ENCODE measurements at regions not wholly inside any gene's neighbourhood (a gene's known extent, or its start where the extent isn't known, plus 50 kb on each side); places are given as distances from the start of the nearest gene placed in this dataset.

DNA sequence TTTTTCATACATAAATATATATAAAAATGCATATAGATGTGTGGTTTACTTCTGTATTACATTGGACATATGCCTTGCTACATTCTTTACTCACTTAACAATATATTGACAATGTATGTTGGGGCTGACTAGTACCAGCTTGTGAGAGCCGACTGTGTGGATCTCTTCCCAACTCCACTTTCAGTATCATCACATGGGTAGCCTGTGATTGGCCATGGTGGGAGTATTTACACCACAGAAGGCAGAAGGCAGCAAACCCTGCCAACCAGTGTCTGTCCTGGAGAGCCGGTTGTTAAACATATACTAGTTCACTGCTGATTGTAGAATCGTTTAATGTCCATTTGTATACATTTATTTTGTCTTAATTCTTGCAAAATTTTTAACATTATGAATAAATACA lies 638.7 kb downstream of the DHX35 start:
- no peak overlapping the region for H2BK12ac ChIP-seq (ENCODE audit: low read length)
- no peak overlapping the region for H3K23ac ChIP-seq (ENCODE audit: low read depth, low read length, poor library complexity)
- H2BK15ac ChIP-seq (ENCODE audit: low read length), result no peak overlapping the region
- no peaks in the 10 kb centered on the region for H3K36me3 ChIP-seq (replicated peaks in 1 of 2; ENCODE audit: control insufficient read depth in 2 of 2, insufficient read depth in 2 of 2, low read length in 2 of 2)
- no CpG with 5 or more reads among the region's 3 CpGs for WGBS, 2 donors (ENCODE audit: extremely low coverage in 2 of 2, insufficient read length in 2 of 2, insufficient replicate concordance in 1 of 2)
- no peaks in the 10 kb centered on the region for H3K79me1 ChIP-seq (ENCODE audit: low read depth, low read length)
- H2BK5ac ChIP-seq (ENCODE audit: low read length), result no peak overlapping the region
- no peak overlapping the region for H3K27ac ChIP-seq (replicated peaks; ENCODE audit: low read length)
- no peak for DNase-seq (ENCODE audit: low spot score)
- H2AFZ ChIP-seq (ENCODE audit: low read length), result no peak overlapping the region
- no peaks in the 10 kb centered on the region for H3K9me3 ChIP-seq (replicated peaks in 1 of 2; ENCODE audit: control insufficient read depth in 2 of 2, insufficient read depth in 1 of 2, low read depth in 1 of 2, low read length in 2 of 2)
- no peak overlapping the region for H2AK5ac ChIP-seq (ENCODE audit: low read depth, low read length)
- H3K4ac ChIP-seq (ENCODE audit: low read length), result no peak overlapping the region
- no peak overlapping the region for H3K4me2 ChIP-seq (ENCODE audit: insufficient read depth, low read length, poor library complexity, severe bottlenecking)
- H3K18ac ChIP-seq (ENCODE audit: low read length), result no peak overlapping the region
- H2BK120ac ChIP-seq (ENCODE audit: low read depth, low read length), result no peak overlapping the region
- H3K4me3 ChIP-seq (ENCODE audit: low read length in 2 of 2), result no peak overlapping the region
- no peak overlapping the region for H4K91ac ChIP-seq (ENCODE audit: low read depth, low read length, poor library complexity)
- no peak overlapping the region for H3K14ac ChIP-seq (ENCODE audit: low read length)
- H3K4me1 ChIP-seq (ENCODE audit: control insufficient read depth in 2 of 2, insufficient read depth in 1 of 2, low read depth in 1 of 2, low read length in 2 of 2), result peaks cover 0 to 2% of the 10 kb centered on the region in 2 donors
- no peak overlapping the region for H3K9ac ChIP-seq (ENCODE audit: low read depth, low read length, poor library complexity)
- no peaks in the 10 kb centered on the region for H3K27me3 ChIP-seq (ENCODE audit: control insufficient read depth in 3 of 3, insufficient read depth in 3 of 3, low read depth in 1 of 3, low read length in 3 of 3)
- H4K8ac ChIP-seq (ENCODE audit: low read depth, low read length), result no peak overlapping the region

DNA sequence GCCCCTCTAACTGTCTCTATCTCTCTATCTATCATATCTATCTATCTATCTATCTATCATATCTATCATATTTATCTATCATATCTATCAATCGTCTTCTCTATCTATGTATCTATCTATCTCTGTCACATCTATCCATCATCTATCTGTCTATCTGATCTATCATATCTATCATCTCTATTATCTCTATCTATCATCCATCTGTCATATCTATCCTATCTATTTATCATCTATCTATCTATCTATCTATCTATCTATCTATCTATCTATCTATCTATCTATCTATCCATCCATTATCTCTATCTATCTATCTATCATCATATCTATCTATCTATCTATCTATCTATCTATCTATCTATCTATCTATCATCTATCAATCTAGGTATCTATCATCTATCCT lies 638.0 kb downstream of the DHX35 start:
- Histone ChIP-seq H3K9me3 (replicated peaks in 1 of 2; ENCODE audit: control insufficient read depth in 2 of 2, insufficient read depth in 1 of 2, low read depth in 1 of 2, low read length in 2 of 2) (no peaks in the 10 kb centered on the region), H2BK120ac (ENCODE audit: low read depth, low read length) (no peak overlapping the region), H3K4me1 (ENCODE audit: control insufficient read depth in 2 of 2, insufficient read depth in 1 of 2, low read depth in 1 of 2, low read length in 2 of 2) (peaks cover 0 to 2% of the 10 kb centered on the region in 2 donors), H2BK15ac (ENCODE audit: low read length) (no peak overlapping the region), H3K14ac (ENCODE audit: low read length) (no peak overlapping the region), H3K27ac (replicated peaks; ENCODE audit: low read length) (no peak overlapping the region), H3K9ac (ENCODE audit: low read depth, low read length, poor library complexity) (no peak overlapping the region), H2BK5ac (ENCODE audit: low read length) (no peak overlapping the region), H3K79me1 (ENCODE audit: low read depth, low read length) (no peaks in the 10 kb centered on the region), H4K91ac (ENCODE audit: low read depth, low read length, poor library complexity) (no peak overlapping the region), H3K27me3 (ENCODE audit: control insufficient read depth in 3 of 3, insufficient read depth in 3 of 3, low read depth in 1 of 3, low read length in 3 of 3) (no peaks in the 10 kb centered on the region), H2AFZ (ENCODE audit: low read length) (no peak overlapping the region), H3K4ac (ENCODE audit: low read length) (no peak overlapping the region), H3K4me3 (ENCODE audit: low read length in 2 of 2) (no peak overlapping the region), H3K23ac (ENCODE audit: low read depth, low read length, poor library complexity) (no peak overlapping the region), H2AK5ac (ENCODE audit: low read depth, low read length) (no peak overlapping the region), H4K8ac (ENCODE audit: low read depth, low read length) (no peak overlapping the region), H3K4me2 (ENCODE audit: insufficient read depth, low read length, poor library complexity, severe bottlenecking) (no peak overlapping the region), H3K18ac (ENCODE audit: low read length) (no peak overlapping the region), H3K36me3 (replicated peaks in 1 of 2; ENCODE audit: control insufficient read depth in 2 of 2, insufficient read depth in 2 of 2, low read length in 2 of 2) (no peaks in the 10 kb centered on the region), H2BK12ac (ENCODE audit: low read length) (no peak overlapping the region)
- 100% methylated on average over 1 of the region's 1 CpG for WGBS, 2 donors (ENCODE audit: extremely low coverage in 2 of 2, insufficient read length in 2 of 2, insufficient replicate concordance in 1 of 2)
- no peak for DNase-seq (ENCODE audit: low spot score)

DNA sequence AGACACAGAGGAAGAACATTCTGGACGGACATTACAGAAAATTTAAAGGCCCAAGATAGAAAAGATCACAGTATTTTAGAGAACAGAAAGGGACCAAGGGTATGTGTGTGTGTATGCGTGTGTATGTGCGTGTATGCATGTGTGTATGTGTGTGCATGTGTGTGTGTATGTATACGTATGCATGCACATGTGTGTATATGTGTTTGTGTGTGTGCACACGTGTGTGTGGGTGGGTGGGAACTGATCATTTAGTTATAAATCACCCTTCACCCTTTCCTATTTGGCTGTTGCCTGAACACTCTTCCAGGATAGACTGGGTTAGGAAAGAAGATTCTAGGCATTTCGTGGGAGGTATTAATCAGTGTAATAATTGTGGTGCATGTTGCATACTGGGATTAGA lies 634.4 kb downstream of the DHX35 start:
- Histone ChIP-seq H2BK12ac (ENCODE audit: low read length) (no peak overlapping the region), H3K79me1 (ENCODE audit: low read depth, low read length) (no peaks in the 10 kb centered on the region), H2AFZ (ENCODE audit: low read length) (no peak overlapping the region), H3K14ac (ENCODE audit: low read length) (no peak overlapping the region), H4K91ac (ENCODE audit: low read depth, low read length, poor library complexity) (no peak overlapping the region), H3K9ac (ENCODE audit: low read depth, low read length, poor library complexity) (no peak overlapping the region), H2BK120ac (ENCODE audit: low read depth, low read length) (no peak overlapping the region), H3K36me3 (replicated peaks in 1 of 2; ENCODE audit: control insufficient read depth in 2 of 2, insufficient read depth in 2 of 2, low read length in 2 of 2) (no peaks in the 10 kb centered on the region), H3K9me3 (replicated peaks in 1 of 2; ENCODE audit: control insufficient read depth in 2 of 2, insufficient read depth in 1 of 2, low read depth in 1 of 2, low read length in 2 of 2) (no peaks in the 10 kb centered on the region), H2BK5ac (ENCODE audit: low read length) (no peak overlapping the region), H3K27me3 (ENCODE audit: control insufficient read depth in 3 of 3, insufficient read depth in 3 of 3, low read depth in 1 of 3, low read length in 3 of 3) (no peaks in the 10 kb centered on the region), H3K4ac (ENCODE audit: low read length) (no peak overlapping the region), H4K8ac (ENCODE audit: low read depth, low read length) (no peak overlapping the region), H3K18ac (ENCODE audit: low read length) (no peak overlapping the region), H3K23ac (ENCODE audit: low read depth, low read length, poor library complexity) (no peak overlapping the region), H2BK15ac (ENCODE audit: low read length) (no peak overlapping the region), H3K4me1 (ENCODE audit: control insufficient read depth in 2 of 2, insufficient read depth in 1 of 2, low read depth in 1 of 2, low read length in 2 of 2) (no peaks in the 10 kb centered on the region), H2AK5ac (ENCODE audit: low read depth, low read length) (no peak overlapping the region), H3K4me2 (ENCODE audit: insufficient read depth, low read length, poor library complexity, severe bottlenecking) (no peak overlapping the region), H3K4me3 (ENCODE audit: low read length in 2 of 2) (no peak overlapping the region), H3K27ac (replicated peaks; ENCODE audit: low read length) (no peak overlapping the region)
- no CpG with 5 or more reads among the region's 6 CpGs for WGBS, 2 donors (ENCODE audit: extremely low coverage in 2 of 2, insufficient read length in 2 of 2, insufficient replicate concordance in 1 of 2)
- DNase-seq (ENCODE audit: low spot score), result no peak

DNA sequence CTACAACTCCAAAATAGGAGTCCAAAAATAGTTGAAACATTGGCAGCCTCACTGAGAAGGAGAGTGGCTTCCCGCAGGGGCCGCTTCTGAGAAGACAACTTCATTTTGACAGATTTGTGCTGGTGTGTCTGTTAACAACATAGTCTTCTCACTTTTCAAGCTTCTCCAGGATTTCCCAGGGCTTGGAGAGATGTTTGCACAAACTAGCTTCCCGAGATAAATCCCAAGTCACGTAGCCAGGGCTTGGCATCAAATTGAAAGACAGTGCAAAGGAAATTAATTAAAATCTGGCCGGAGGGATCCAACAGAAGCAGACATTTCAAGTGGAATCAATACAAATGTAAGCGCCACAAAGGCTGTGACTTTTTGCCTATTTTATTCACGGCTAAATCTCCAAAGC lies 630.2 kb downstream of the DHX35 start:
- Histone ChIP-seq H3K4me3 (ENCODE audit: low read length in 2 of 2) (no peak overlapping the region), H2BK5ac (ENCODE audit: low read length) (no peak overlapping the region), H2BK120ac (ENCODE audit: low read depth, low read length) (no peak overlapping the region), H3K4me2 (ENCODE audit: insufficient read depth, low read length, poor library complexity, severe bottlenecking) (no peak overlapping the region), H3K27me3 (ENCODE audit: control insufficient read depth in 3 of 3, insufficient read depth in 3 of 3, low read depth in 1 of 3, low read length in 3 of 3) (no peaks in the 10 kb centered on the region), H3K14ac (ENCODE audit: low read length) (no peak overlapping the region), H3K9me3 (replicated peaks in 1 of 2; ENCODE audit: control insufficient read depth in 2 of 2, insufficient read depth in 1 of 2, low read depth in 1 of 2, low read length in 2 of 2) (no peaks in the 10 kb centered on the region), H2BK15ac (ENCODE audit: low read length) (no peak overlapping the region), H3K36me3 (replicated peaks in 1 of 2; ENCODE audit: control insufficient read depth in 2 of 2, insufficient read depth in 2 of 2, low read length in 2 of 2) (no peaks in the 10 kb centered on the region), H2AFZ (ENCODE audit: low read length) (no peak overlapping the region), H3K18ac (ENCODE audit: low read length) (no peak overlapping the region), H4K91ac (ENCODE audit: low read depth, low read length, poor library complexity) (no peak overlapping the region), H3K4me1 (ENCODE audit: control insufficient read depth in 2 of 2, insufficient read depth in 1 of 2, low read depth in 1 of 2, low read length in 2 of 2) (peaks cover 0 to 4% of the 10 kb centered on the region in 2 donors), H4K8ac (ENCODE audit: low read depth, low read length) (no peak overlapping the region), H2BK12ac (ENCODE audit: low read length) (no peak overlapping the region), H3K9ac (ENCODE audit: low read depth, low read length, poor library complexity) (no peak overlapping the region), H3K79me1 (ENCODE audit: low read depth, low read length) (no peaks in the 10 kb centered on the region), H3K4ac (ENCODE audit: low read length) (no peak overlapping the region), H3K27ac (replicated peaks; ENCODE audit: low read length) (no peak overlapping the region), H2AK5ac (ENCODE audit: low read depth, low read length) (no peak overlapping the region), H3K23ac (ENCODE audit: low read depth, low read length, poor library complexity) (no peak overlapping the region)
- WGBS, 2 donors (ENCODE audit: extremely low coverage in 2 of 2, insufficient read length in 2 of 2, insufficient replicate concordance in 1 of 2), result no CpG with 5 or more reads among the region's 7 CpGs
- DNase-seq (ENCODE audit: low spot score), result no peak

Measured in neuronal stem cell (in vitro differentiated cells).